Endothelial cell (in vitro differentiated cells): ENCODE measurements at regions not wholly inside any gene's neighbourhood (a gene's known extent, or its start where the extent isn't known, plus 50 kb on each side); places are given as distances from the start of the nearest gene placed in this dataset.

Experiments
- DNase-seq: peaks from one replicate; pipeline ENCODE4 v3.0.0; 2021; ENCODE audit warnings: low spot score
- H3K27ac Mint-ChIP-seq: one replicate; pipeline ENCODE4 v1.8.0; 2021; ENCODE audit warnings: mixed read lengths, inconsistent platforms; ENCODE audit not compliant: unreplicated experiment
- H3K27me3 Mint-ChIP-seq: one replicate; pipeline ENCODE4 v1.8.0; 2021; ENCODE audit warnings: mild to moderate bottlenecking, moderate library complexity, mixed read lengths, inconsistent platforms; ENCODE audit not compliant: unreplicated experiment
- H3K36me3 Mint-ChIP-seq: one replicate; pipeline ENCODE4 v1.8.0; 2021; ENCODE audit warnings: mild to moderate bottlenecking, low read depth, mixed read lengths, inconsistent platforms; ENCODE audit not compliant: unreplicated experiment
- H3K4me1 Mint-ChIP-seq: one replicate; pipeline ENCODE4 v1.8.0; 2021; ENCODE audit warnings: mild to moderate bottlenecking, mixed read lengths, inconsistent platforms; ENCODE audit not compliant: unreplicated experiment
- H3K4me3 Mint-ChIP-seq: one replicate; pipeline ENCODE4 v1.8.0; 2021; ENCODE audit warnings: mild to moderate bottlenecking, mixed read lengths, inconsistent platforms; ENCODE audit not compliant: unreplicated experiment
- H3K9me3 Mint-ChIP-seq: one replicate; pipeline ENCODE4 v1.8.0; 2021; ENCODE audit warnings: mixed read lengths, inconsistent platforms; ENCODE audit not compliant: unreplicated experiment
- CTCF ChIP-seq: fragments of 200-600 bp; sonication (generic); IDR thresholded peaks from one replicate; pipeline ENCODE4 v1.5.0; 2021; ENCODE audit warnings: antibody characterized with exemption; ENCODE audit not compliant: unreplicated experiment

GRCh38 chr3:96169111-96169766 lies 645.2 kb upstream of the EPHA6 start:
- Mint-ChIP-seq H3K36me3 (peaks cover 3% of the 10 kb centered on the region), H3K27ac (no peak overlapping the region), H3K4me1 (no peaks in the 10 kb centered on the region), H3K27me3 (peaks cover 2% of the 10 kb centered on the region), H3K4me3 (no peak overlapping the region), H3K9me3 (no peaks in the 10 kb centered on the region)
- TF ChIP-seq CTCF = no peak
- DNase-seq = no peak

GRCh38 chr3:96172917-96173316 lies 641.5 kb upstream of the EPHA6 start:
- Mint-ChIP-seq H3K27ac (no peak overlapping the region), H3K4me3 (no peak overlapping the region), H3K9me3 (no peaks in the 10 kb centered on the region), H3K27me3 (peaks cover 2% of the 10 kb centered on the region), H3K4me1 (no peaks in the 10 kb centered on the region), H3K36me3 (peaks cover 3% of the 10 kb centered on the region)
- no peak for TF ChIP-seq CTCF
- DNase-seq = no peak

- Mint-ChIP-seq H3K4me3 (no peak overlapping the region), H3K36me3 (no peaks in the 10 kb centered on the region), H3K4me1 (no peaks in the 10 kb centered on the region), H3K9me3 (no peaks in the 10 kb centered on the region), H3K27me3 (no peaks in the 10 kb centered on the region), H3K27ac (no peak overlapping the region)
- DNase-seq = no peak
- TF ChIP-seq CTCF = no peak
These were observed 638.9 kb upstream of the EPHA6 start for GRCh38 chr3:96175500-96175899.

GRCh38 chr3:96182756-96183155 lies 631.6 kb upstream of the EPHA6 start:
- no peak for TF ChIP-seq CTCF
- H3K4me1 Mint-ChIP-seq = no peaks in the 10 kb centered on the region
- H3K27me3 Mint-ChIP-seq = no peaks in the 10 kb centered on the region
- no peak for DNase-seq
- no peaks in the 10 kb centered on the region for H3K36me3 Mint-ChIP-seq
- H3K4me3 Mint-ChIP-seq = no peak overlapping the region
- no peaks in the 10 kb centered on the region for H3K9me3 Mint-ChIP-seq
- no peak overlapping the region for H3K27ac Mint-ChIP-seq

- H3K4me3 Mint-ChIP-seq = no peak overlapping the region
- no peak overlapping the region for H3K27ac Mint-ChIP-seq
- no peaks in the 10 kb centered on the region for H3K4me1 Mint-ChIP-seq
- DNase-seq = no peak
- no peaks in the 10 kb centered on the region for H3K27me3 Mint-ChIP-seq
- H3K9me3 Mint-ChIP-seq = no peaks in the 10 kb centered on the region
- TF ChIP-seq CTCF = no peak
- no peaks in the 10 kb centered on the region for H3K36me3 Mint-ChIP-seq
These were observed 630.5 kb upstream of the EPHA6 start for GRCh38 chr3:96183871-96184270.
